HG03439 (cell line): ENCODE measurements at regions not wholly inside any gene's neighbourhood (a gene's known extent, or its start where the extent isn't known, plus 50 kb on each side); places are given as distances from the start of the nearest gene placed in this dataset.
"Not testable (repeated sequence)": the region's sequence is repeated elsewhere in the genome, so short reads cannot be mapped to it uniquely, and the experiment has no call there.

Experiments
- ATAC-seq: cut with Tn5 transposase; IDR thresholded peaks from one replicate; pipeline ENCODE4 v1.9.1; 2021; ENCODE audit warnings: mild to moderate bottlenecking, moderate library complexity; ENCODE audit not compliant: unreplicated experiment

- not testable (repeated sequence) for ATAC-seq
Measured at GRCh38 chr22:25348996-25349395, 129.6 kb downstream of the CRYBB2 start.

GRCh38 chr22:25350551-25350971 is 131.1 kb downstream of the CRYBB2 start:
- ATAC-seq = no peak

- ATAC-seq = no peak
Measured at GRCh38 chr22:25351631-25352293, 132.3 kb downstream of the CRYBB2 start.

DNA sequence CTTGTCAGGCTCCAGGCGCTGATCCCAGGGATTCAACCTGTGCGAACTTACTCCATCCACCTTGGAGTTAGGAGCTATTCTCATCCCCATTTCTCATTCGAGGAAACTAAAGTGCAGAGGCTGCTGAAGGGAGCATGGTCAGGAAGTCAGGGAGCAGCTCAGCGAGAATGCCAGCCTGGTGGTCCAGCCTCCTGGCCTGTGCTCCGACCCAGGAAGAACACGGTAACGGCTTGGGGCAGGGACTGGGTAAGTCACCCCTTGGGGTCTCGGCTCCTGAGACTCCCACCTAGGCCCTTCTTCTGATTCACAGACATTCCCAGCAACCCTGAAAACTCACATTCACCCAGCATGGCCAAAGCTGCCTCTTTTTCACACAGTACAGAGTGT is 132.8 kb downstream of the CRYBB2 start:
- ATAC-seq = no peak

DNA sequence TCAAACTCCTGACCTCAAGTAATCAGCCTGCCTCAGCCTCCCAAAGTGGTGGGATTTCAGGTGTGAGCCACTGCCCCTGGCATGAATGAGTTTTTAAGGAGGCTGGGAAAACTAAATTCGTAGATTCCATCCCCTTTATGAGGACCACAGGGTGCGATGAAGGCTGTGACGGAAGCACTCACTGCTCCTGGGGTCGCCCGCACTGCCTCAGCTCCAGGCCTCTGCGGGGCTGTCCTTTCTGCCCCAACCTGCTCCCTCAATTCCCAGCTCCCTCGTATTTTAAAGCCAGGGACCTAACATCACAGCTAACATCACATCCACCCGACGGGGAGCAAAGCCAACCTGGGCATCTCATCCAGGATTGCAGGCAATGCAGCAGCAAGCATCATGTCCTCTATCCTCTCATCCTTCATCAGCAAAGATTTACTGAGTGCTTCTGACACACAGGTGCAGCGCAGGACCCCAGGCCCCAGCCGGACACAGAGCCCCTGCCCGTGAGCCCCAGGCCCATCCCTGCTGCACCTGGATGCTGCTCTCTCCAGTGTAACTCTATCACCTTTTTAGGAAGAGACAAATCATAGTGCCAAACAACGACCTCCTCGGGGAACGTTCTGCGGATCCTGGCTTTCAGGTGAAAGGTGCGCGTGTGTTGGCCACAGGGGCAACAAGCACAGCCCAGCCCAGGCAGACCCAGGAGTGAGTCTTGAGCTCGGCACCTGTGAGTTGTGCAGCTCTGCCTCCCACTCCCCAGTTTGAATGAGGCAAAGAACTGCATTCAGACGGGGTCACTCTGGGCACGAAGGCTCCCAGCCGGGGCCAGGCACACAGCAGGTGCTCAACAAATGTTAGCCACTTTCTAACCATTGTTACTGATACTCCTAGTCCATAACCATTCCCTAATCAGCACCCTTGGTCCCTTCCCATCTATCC is 134.3 kb downstream of the CRYBB2 start:
- no peak for ATAC-seq

DNA sequence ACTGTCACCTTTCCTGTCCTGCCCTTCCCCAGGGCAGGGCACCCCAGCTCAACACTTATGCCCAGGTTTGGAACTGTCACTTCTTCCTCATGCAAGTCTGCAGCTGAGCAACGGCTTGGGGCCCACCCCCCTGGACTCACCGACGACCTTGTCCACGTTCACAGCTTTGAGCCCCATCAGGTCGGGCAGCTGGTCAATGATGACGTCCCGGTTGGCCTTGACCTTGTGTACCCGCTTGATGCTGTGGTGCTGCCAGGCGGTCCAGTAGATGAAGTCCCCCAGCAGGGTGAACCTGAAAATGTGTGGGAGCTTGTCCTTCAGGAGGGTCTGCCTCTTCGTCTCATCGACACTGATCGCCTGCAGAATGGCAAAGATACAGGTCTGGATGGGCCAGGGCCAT is 135.0 kb downstream of the CRYBB2 start:
- ATAC-seq = no peak

- ATAC-seq = no peak
Measured at GRCh38 chr22:25357132-25357455, 137.7 kb downstream of the CRYBB2 start.

DNA sequence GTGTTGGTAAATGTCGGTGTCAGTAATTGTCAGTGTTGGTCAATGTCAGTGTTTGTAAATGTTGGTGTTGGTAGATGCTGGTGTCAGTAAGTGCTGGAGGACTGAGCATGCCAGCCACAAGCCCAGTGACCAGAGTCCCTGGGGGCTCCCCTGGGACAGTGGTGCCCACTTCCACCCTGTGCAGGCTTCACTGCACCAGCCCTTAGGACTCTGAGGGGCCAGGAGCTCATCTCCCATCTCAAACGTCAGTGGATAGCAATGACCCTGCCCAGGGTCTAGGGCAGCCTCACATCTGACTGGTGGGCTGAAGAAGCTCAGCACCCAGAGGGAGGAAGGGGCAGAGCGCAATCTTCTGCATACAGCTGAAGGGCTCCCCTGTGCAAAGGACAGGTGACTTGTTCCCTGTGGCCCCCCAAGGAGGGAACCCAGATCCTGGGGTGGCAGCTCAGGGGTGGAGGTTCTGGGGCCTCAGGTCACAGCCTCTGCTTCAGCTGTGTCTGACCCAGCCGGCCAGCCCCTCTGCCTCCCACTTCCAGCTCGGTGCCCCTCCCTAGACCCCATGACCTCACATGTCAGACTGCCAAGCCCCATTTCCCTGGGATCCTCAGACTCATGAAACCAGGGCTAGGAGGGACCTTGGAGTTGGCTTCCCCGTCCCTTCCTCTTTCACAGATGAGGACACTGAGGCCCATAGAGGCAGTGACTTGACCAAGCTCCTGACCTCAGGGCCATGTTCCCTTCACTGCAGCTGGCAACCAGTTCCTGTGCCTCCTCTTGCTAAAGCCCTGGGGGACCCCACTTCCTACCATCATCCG is 138.4 kb downstream of the CRYBB2 start:
- ATAC-seq = no peak

GRCh38 chr22:25358421-25359170 is 139.2 kb downstream of the CRYBB2 start:
- ATAC-seq = no peak

GRCh38 chr22:25359601-25360261 is 140.3 kb downstream of the CRYBB2 start:
- no peak for ATAC-seq

- no peak for ATAC-seq
Measured at GRCh38 chr22:25360411-25360810, 141.0 kb downstream of the CRYBB2 start.

DNA sequence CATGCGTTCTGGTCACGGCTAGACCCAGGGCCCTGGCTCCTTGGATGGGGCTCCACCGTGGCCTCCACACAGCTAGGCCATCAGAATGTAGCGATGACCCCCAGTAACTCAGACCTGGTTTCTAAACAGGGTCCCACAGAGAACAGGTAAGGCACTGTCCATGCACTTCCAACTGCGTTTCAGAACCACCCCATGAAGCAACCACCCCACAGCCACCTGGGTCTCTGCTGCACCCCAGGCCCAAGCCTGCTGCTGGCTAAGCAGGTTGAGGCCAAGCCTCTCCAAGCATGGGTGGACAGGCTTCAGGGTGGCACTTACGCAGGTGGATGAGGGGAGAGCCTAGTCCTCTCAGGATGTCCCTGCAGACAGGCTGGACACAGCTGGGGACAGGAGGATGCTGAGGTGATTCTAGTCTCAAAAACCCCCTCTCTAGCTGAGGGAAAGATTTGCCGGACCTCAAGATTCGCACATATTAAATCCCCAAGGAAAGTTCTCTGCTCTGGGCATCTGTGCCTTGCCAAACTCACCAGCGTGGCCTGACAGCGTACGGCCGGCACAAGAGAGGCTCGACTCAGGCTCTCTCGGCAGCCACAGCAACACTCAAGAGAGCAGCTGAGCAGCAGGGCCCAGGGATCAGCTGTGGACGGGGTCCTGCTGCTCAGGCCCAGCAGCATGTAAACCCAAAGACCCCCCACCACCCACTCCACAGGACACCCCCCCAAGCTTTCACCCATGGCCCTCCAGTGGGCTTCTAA is 141.6 kb downstream of the CRYBB2 start:
- ATAC-seq = no peak

GRCh38 chr22:25361899-25362214 is 142.4 kb downstream of the CRYBB2 start:
- ATAC-seq = no peak

DNA sequence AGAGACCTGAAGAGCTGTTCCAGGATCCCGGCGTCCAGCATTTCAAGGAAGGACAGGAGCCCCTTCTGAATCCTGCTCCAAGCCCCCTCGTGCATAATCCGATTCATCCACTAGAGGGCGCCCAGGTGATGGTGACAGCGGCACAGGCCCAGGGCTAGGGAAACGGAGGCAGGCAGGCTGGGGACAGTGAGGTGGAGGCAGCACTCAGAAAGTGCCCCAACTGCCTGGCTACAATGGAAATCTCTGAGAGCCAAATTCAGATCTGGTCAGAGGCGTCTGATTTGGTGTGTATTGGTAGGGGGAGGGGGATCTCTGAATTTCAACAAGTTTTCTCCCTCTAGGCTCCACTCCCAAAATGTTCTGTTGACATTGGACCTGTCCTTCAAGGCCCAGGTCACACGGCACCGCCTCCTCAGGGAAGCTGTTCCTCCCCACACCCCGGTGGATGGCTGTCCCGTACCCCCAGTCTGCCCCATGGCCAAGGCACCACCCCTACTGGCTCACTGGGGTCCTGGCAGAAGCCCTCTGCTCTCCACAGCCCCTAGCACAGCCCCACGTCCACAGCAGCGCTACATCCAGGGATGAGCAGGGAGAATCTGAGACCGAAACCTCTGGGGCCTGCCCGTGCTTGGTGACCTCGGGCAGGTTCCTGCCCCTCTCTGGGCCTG is 142.9 kb downstream of the CRYBB2 start:
- ATAC-seq = no peak

DNA sequence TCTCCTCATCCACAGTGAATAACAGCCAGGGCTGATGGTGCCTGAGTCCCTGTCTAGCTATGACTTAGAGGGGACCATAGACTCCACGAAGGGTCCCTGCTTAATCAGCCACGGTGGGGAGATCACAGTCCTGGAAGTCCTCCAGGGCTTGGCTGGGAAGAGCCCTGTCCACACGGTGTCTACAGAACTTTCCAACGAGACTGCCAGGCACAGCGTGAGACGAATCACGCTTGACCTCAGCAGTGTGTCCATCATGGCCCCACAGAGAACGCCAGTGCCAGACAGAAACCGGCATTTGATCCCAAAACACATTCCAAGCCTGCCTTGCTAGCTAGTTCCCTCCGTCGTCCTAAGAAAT is 143.4 kb downstream of the CRYBB2 start:
- ATAC-seq = no peak

- ATAC-seq = no peak
Measured at GRCh38 chr22:25363474-25363873, 144.0 kb downstream of the CRYBB2 start.

GRCh38 chr22:25364281-25364680 is 144.8 kb downstream of the CRYBB2 start:
- ATAC-seq = no peak

DNA sequence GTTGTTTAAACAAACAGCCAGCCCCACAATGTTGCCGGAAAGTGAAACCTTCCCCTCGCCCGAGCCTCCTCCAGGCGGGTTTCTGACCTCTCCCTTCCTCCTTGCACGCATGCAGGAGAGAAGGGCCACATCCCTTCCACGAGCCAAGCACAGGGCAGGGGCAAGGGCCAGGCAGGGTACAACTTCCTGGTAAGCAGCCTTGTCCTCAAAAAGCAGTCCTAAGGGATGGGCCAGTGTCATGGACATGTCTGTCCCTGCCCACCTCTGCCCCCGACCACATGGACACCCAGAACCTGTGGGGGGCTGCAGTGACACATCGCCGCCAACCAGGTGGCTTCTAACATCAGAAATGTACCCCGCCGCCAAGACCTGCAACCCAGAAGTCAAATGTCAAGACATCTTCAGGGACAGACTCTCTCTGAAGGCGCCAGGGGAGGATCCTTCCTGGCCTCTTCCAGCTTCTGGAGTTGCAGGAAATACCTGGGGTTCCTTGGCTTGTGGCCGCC is 145.3 kb downstream of the CRYBB2 start:
- ATAC-seq = no peak
